G401 (cell line): ENCODE measurements at regions not wholly inside any gene's neighbourhood (a gene's known extent, or its start where the extent isn't known, plus 50 kb on each side); places are given as distances from the start of the nearest gene placed in this dataset.
"Not testable (repeated sequence)": the region's sequence is repeated elsewhere in the genome, so short reads cannot be mapped to it uniquely, and the experiment has no call there.

Source experiments
- DNase-seq: peaks from one replicate; pipeline ENCODE4 v3.0.0-alpha.2; 2015; ENCODE audit warnings: low spot score
- in situ Hi-C: cut with HindIII; loops from 2 replicates; pipeline ENCODE4 v1.10.0; 2016; ENCODE audit warnings: low sequenced_read_pairs, mixed read lengths

- in situ Hi-C loops, DNase-seq: not testable (repeated sequence)
Observed at GRCh38 chr16:88209579-88209978, 173.2 kb upstream of the ZNF469 start.

DNA sequence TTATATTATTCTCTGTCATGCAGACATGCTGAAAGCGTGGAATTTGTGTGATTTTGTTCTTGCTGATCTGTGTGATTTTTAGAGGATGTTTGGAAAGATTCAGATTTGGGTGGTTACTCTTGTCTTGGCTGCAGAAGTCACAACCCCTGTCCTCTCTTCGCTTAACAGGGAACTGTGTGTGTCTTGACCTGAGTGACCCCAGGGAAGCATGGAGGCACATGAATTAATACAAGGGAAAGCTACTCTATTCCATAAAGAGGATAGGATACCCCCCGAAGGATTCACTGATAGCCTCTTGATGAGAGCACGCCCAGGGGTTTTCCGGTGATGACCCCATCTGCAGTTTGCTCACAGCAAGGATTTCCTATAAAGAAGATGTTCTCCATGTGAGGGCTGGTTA lies 168.8 kb upstream of the ZNF469 start:
- DNase-seq, in situ Hi-C loops: not testable (repeated sequence)

GRCh38 chr16:88221001-88221761 lies 161.6 kb upstream of the ZNF469 start:
- DNase-seq, in situ Hi-C loops: not testable (repeated sequence)

DNA sequence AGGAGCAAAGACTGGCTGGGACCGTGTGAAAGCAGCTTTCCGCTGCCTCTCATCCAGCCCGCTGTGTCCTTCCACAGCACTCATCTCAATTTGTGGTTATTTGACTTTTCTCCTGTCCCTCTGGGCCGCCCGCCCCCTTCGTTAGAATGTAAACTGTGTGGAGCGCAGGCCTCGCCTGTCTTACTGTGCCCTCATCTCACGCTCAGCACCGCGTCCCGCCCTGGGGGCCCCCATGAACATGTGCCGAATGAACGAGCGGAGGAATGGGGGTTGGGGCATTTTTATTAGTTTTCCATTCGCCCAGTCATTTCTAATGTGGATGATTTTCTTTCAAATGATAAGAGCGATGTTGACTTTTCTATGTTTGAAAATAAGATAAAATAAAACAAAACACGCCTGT lies 159.1 kb upstream of the ZNF469 start:
- DNase-seq, in situ Hi-C loops: not testable (repeated sequence)

GRCh38 chr16:88224131-88224898 lies 158.4 kb upstream of the ZNF469 start:
- DNase-seq, in situ Hi-C loops: not testable (repeated sequence)

- DNase-seq, in situ Hi-C loops: not testable (repeated sequence)
Observed at GRCh38 chr16:88225640-88226230, 157.0 kb upstream of the ZNF469 start.

DNA sequence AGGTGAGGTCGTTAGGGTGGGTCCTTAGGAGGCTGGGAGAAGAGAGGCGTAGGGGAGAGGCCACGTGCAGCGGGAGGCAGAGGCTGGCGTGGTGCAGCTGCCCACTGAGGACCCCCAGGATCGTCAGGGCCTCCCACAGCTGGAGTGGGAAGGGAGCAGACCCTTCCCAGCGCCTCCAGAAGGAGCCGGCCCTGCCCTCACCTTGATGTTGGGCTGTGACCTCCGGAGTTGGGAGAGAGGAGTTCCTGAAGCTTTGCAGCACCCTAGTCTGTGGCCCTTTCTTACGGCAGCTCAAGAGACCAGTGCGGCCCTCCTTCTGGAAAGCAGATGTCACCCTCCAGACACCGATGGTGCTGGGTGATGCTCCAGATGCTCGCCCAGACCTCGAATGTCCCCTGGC lies 156.5 kb upstream of the ZNF469 start:
- in situ Hi-C loops, DNase-seq: not testable (repeated sequence)

- in situ Hi-C loops, DNase-seq: not testable (repeated sequence)
Observed at GRCh38 chr16:88227026-88227721, 155.6 kb upstream of the ZNF469 start.

- DNase-seq, in situ Hi-C loops: not testable (repeated sequence)
Observed at GRCh38 chr16:88227722-88228482, 154.9 kb upstream of the ZNF469 start.

- in situ Hi-C loops, DNase-seq: not testable (repeated sequence)
Observed at GRCh38 chr16:88228751-88229150, 154.0 kb upstream of the ZNF469 start.

GRCh38 chr16:88229710-88230109 lies 153.0 kb upstream of the ZNF469 start:
- in situ Hi-C loops, DNase-seq: not testable (repeated sequence)

- DNase-seq = peak; percentile 48
- in situ Hi-C loops = not testable (repeated sequence)
Observed at GRCh38 chr16:88230276-88230966, 152.3 kb upstream of the ZNF469 start.

GRCh38 chr16:88230967-88231615 lies 151.7 kb upstream of the ZNF469 start:
- peak; percentile 44 for DNase-seq
- in situ Hi-C loops = not testable (repeated sequence)

GRCh38 chr16:88231839-88232238 lies 150.9 kb upstream of the ZNF469 start:
- DNase-seq, in situ Hi-C loops: not testable (repeated sequence)

GRCh38 chr16:88232401-88233258 lies 150.1 kb upstream of the ZNF469 start:
- DNase-seq, in situ Hi-C loops: not testable (repeated sequence)

GRCh38 chr16:88233621-88234420 lies 148.9 kb upstream of the ZNF469 start:
- DNase-seq, in situ Hi-C loops: not testable (repeated sequence)
